ENCODE measurements at regions not wholly inside any gene's neighbourhood (a gene's known extent, or its start where the extent isn't known, plus 50 kb on each side); places are given as distances from the start of the nearest gene placed in this dataset.

DNA sequence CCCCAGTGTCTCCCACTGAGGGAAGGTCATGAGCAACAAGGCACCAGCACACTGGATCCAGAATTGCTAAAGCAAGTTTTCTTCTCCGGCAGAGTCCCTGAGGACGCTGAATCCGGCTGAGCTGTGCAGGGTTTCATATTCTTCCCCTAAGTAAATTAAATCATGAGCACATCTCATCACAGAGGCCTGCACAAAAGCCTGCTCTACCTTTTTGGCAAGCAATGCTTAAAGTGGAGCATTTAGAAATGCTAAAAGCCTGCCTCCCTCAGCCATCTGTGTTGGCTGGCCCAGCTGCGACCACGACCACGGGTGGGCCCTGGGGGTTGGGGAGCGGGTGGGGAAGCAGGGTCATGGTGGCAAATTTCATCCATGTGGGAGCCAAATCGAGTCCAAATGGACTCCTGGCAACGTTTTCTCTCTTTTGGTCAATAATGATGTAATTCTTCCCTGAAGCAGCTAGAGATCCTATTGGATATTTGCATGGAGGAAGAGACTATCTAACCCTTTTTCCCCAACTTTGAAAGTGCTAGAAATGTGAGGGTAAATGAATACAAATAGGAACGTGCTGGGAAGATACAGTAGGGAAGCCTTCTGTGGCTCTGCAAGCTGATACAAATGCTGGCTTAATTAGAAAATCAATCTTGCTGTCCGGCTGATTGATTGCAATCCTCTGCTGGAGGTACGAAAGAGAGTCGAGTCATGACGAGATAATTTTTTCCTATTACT is 532.8 kb upstream of the TBL1XR1 start:
- TF ChIP-seq, protein P1, sequence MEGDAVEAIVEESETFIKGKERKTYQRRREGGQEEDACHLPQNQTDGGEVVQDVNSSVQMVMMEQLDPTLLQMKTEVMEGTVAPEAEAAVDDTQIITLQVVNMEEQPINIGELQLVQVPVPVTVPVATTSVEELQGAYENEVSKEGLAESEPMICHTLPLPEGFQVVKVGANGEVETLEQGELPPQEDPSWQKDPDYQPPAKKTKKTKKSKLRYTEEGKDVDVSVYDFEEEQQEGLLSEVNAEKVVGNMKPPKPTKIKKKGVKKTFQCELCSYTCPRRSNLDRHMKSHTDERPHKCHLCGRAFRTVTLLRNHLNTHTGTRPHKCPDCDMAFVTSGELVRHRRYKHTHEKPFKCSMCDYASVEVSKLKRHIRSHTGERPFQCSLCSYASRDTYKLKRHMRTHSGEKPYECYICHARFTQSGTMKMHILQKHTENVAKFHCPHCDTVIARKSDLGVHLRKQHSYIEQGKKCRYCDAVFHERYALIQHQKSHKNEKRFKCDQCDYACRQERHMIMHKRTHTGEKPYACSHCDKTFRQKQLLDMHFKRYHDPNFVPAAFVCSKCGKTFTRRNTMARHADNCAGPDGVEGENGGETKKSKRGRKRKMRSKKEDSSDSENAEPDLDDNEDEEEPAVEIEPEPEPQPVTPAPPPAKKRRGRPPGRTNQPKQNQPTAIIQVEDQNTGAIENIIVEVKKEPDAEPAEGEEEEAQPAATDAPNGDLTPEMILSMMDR (IDR thresholded peaks at IDR 0.05) = no peak
- no peak for TF ChIP-seq POLR2A (IDR thresholded peaks at IDR 0.05)
